Tibial nerve (tissue), 4 donors: ENCODE measurements at regions not wholly inside any gene's neighbourhood (a gene's known extent, or its start where the extent isn't known, plus 50 kb on each side); places are given as distances from the start of the nearest gene placed in this dataset.
"Not testable (repeated sequence)": the region's sequence is repeated elsewhere in the genome, so short reads cannot be mapped to it uniquely, and the experiment has no call there.

ENCODE experiments used
- DNase-seq, 2 donors: peaks; one replicate each; pipeline ENCODE4 v3.0.0-alpha.2; 2019; ENCODE audit warnings: low spot score in 2 of 2
- H3K27ac ChIP-seq, 4 donors: fragments of 200-600 bp; sonication (generic) in 3 of 4; one replicate each; pipeline ENCODE4 v1.5.1; 2017 to 2019; ENCODE audit warnings: mild to moderate bottlenecking in 1 of 4
- H3K27me3 ChIP-seq, 2 donors: fragments of 200-600 bp; sonication (generic) in 1 of 2; one replicate each; pipeline versions ENCODE4 v1.5.1 to v1.6.0; 2017 to 2019
- H3K36me3 ChIP-seq, 3 donors: fragments of 200-600 bp; sonication (generic); one replicate each; pipeline ENCODE4 v1.5.1; 2018 to 2019
- H3K4me1 ChIP-seq, 4 donors: fragments of 200-600 bp; sonication (generic) in 3 of 4; one replicate each; pipeline ENCODE4 v1.5.1; 2017 to 2019
- H3K4me3 ChIP-seq, 4 donors: fragments of 200-600 bp; sonication (generic) in 3 of 4; one replicate each; pipeline ENCODE4 v1.5.1; 2017 to 2019; ENCODE audit warnings: mild to moderate bottlenecking in 1 of 4, moderate library complexity in 1 of 4
- H3K9me3 ChIP-seq, 4 donors: fragments of 200-600 bp; sonication (generic) in 3 of 4; one replicate each; pipeline ENCODE4 v1.5.1; 2017 to 2019
- EP300 ChIP-seq, 2 donors: sonication (generic); formaldehyde crosslinking; IDR thresholded peaks; one replicate each; pipeline ENCODE4 v1.6.1; 2017; ENCODE audit warnings: antibody characterized with exemption in 2 of 2, mild to moderate bottlenecking in 1 of 2
- POLR2A ChIP-seq, 2 donors: fragments of 450-650 bp; IDR thresholded peaks; one replicate each; pipeline ENCODE4 v1.6.1; 2017; ENCODE audit warnings: antibody characterized with exemption in 2 of 2, mild to moderate bottlenecking in 2 of 2, moderate library complexity in 2 of 2
- WGBS, 2 donors: methylation state at CpG; one replicate each; pipeline ENCODE4 v1.1.5; 2018; 5-methylcytosine and 5-hydroxymethylcytosine counted together
- TF ChIP-seq, protein P1 (sequence below), 5 experiments: fragments of 200-600 bp in 3 of 5; fragments of 450-650 bp in 2 of 5; sonication (generic) in 3 of 5; IDR thresholded peaks; one replicate each; pipeline ENCODE4 v1.5.1; 2016 to 2019; ENCODE audit warnings: antibody characterized with exemption in 5 of 5, mild to moderate bottlenecking in 3 of 5, moderate library complexity in 2 of 5

- H3K27me3 ChIP-seq = no peaks in the 10 kb centered on the region
- H3K27ac ChIP-seq = no peak overlapping the region
- TF ChIP-seq POLR2A (IDR thresholded peaks at IDR 0.05) = no peak
- TF ChIP-seq, protein P1, sequence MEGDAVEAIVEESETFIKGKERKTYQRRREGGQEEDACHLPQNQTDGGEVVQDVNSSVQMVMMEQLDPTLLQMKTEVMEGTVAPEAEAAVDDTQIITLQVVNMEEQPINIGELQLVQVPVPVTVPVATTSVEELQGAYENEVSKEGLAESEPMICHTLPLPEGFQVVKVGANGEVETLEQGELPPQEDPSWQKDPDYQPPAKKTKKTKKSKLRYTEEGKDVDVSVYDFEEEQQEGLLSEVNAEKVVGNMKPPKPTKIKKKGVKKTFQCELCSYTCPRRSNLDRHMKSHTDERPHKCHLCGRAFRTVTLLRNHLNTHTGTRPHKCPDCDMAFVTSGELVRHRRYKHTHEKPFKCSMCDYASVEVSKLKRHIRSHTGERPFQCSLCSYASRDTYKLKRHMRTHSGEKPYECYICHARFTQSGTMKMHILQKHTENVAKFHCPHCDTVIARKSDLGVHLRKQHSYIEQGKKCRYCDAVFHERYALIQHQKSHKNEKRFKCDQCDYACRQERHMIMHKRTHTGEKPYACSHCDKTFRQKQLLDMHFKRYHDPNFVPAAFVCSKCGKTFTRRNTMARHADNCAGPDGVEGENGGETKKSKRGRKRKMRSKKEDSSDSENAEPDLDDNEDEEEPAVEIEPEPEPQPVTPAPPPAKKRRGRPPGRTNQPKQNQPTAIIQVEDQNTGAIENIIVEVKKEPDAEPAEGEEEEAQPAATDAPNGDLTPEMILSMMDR (IDR thresholded peaks at IDR 0.05) = peak; percentile 65 to 94 (median 87)
- no peak for TF ChIP-seq EP300 (IDR thresholded peaks at IDR 0.05)
- H3K36me3 ChIP-seq = no peaks in the 10 kb centered on the region
- 37 to 50% methylated on average over 12 of the region's 12 CpGs for WGBS, 2 donors
- peaks cover 0 to 7% (median 0%) of the 10 kb centered on the region in 4 donors for H3K4me1 ChIP-seq
- no peaks in the 10 kb centered on the region for H3K9me3 ChIP-seq
- DNase-seq = peak; percentile 25 to 75
- peak overlapping the region in 1 of 4 donors; percentile 11 for H3K4me3 ChIP-seq
Observed at GRCh38 chr9:764105-764524, 77.4 kb upstream of the DMRT1 start.

DNA sequence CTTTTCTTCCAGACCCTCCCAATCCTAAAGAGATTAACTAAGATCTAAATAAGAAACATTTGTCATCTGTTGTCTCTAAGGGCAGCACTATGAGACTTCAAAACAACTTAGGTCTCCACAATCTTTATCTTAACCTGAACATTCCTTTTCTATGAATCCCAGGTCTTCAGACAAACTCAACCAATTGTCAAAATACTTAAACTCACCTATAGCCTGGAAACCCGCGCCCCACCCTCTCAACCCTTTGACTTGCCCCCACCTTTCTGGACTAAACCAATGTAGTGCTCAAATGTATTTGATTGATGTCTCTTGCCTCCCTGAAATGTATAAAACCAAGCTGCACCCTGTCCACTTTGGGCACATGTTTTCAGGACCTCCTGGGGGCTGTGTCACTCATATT is 76.5 kb upstream of the DMRT1 start:
- no peaks in the 10 kb centered on the region for H3K27me3 ChIP-seq
- TF ChIP-seq, protein P1 (IDR thresholded peaks at IDR 0.05) = no peak
- TF ChIP-seq POLR2A (IDR thresholded peaks at IDR 0.05) = no peak
- no peak for TF ChIP-seq EP300 (IDR thresholded peaks at IDR 0.05)
- WGBS, 2 donors = 91 to 95% methylated on average over 2 of the region's 2 CpGs

DNA sequence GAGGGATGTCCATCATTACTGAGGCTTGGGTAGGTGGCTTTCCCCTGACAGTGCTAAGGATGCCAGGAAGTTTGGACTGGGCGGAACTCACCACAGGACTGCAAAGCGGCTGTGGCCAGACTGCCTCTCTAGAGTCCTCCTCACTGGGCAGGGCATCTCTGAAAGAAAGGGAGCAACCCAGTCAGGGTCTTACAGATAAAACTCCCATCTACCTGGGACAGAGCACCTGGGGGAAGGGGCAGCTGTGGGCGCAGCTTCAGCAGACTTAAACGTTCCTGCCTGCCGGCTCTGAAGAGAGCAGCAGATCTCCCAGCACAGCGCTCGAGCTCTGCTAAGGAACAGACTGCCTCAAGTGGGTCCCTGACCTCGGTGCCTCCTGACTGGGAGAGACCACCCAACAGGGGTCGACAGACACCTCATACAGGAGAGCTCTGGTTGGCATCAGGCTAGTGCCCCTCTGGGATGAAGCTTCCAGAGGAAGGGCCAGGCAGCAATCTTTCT is 74.4 kb upstream of the DMRT1 start:
- not testable (repeated sequence) for H3K27ac ChIP-seq, H3K27me3 ChIP-seq, H3K9me3 ChIP-seq, H3K4me3 ChIP-seq, H3K36me3 ChIP-seq, H3K4me1 ChIP-seq, DNase-seq
- 93 to 98% methylated on average over 7 to 8 of the region's 9 CpGs for WGBS, 2 donors

More for the DNA sequence above, 76.5 kb upstream of the DMRT1 start:
- no peak for DNase-seq
- no peak overlapping the region for H3K27ac ChIP-seq
- peaks cover 0 to 7% (median 0%) of the 10 kb centered on the region in 4 donors for H3K4me1 ChIP-seq
- no peak overlapping the region for H3K4me3 ChIP-seq
- no peaks in the 10 kb centered on the region for H3K36me3 ChIP-seq
- H3K9me3 ChIP-seq = no peaks in the 10 kb centered on the region

DNA sequence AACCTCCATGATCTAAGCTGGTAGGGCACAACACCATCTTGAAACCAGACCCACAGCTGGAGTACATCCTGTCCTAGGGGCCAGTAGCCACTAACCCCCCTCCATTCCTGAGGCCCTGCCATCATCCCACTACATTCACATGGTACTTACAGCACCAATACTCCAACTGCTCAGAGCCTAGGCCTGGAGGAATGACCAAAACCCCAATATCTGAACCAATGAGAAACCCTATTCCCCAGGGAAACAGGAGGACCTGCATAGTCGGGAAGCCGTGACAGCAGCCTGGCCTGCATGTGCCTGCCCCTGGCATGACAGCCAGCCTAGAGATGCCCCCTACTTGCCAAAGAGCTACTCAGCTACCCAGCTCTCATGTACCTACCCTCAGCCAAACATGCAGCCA is 65.4 kb upstream of the DMRT1 start:
- no peaks in the 10 kb centered on the region for H3K4me1 ChIP-seq
- no peak overlapping the region for H3K27ac ChIP-seq
- no peak for TF ChIP-seq EP300 (IDR thresholded peaks at IDR 0.05)
- no peak for TF ChIP-seq POLR2A (IDR thresholded peaks at IDR 0.05)
- TF ChIP-seq, protein P1 (IDR thresholded peaks at IDR 0.05) = no peak
- H3K27me3 ChIP-seq = no peaks in the 10 kb centered on the region
- WGBS, 2 donors = 67 to 93% methylated on average over 2 of the region's 2 CpGs
- DNase-seq = no peak
- H3K36me3 ChIP-seq = no peaks in the 10 kb centered on the region
- peaks cover 0 to 28% (median 3%) of the 10 kb centered on the region in 4 donors for H3K9me3 ChIP-seq
- H3K4me3 ChIP-seq = no peak overlapping the region

- no peak overlapping the region for H3K4me3 ChIP-seq
- DNase-seq = no peak
- TF ChIP-seq, protein P1 (IDR thresholded peaks at IDR 0.05) = no peak
- TF ChIP-seq EP300 (IDR thresholded peaks at IDR 0.05) (no peak), POLR2A (IDR thresholded peaks at IDR 0.05) (no peak)
Observed at GRCh38 chr9:777978-778377, 63.5 kb upstream of the DMRT1 start.

GRCh38 chr9:784202-784601 is 57.3 kb upstream of the DMRT1 start:
- H3K27me3 ChIP-seq = no peaks in the 10 kb centered on the region
- no peak overlapping the region for H3K27ac ChIP-seq
- no peak for TF ChIP-seq POLR2A (IDR thresholded peaks at IDR 0.05)
- no peak for TF ChIP-seq EP300 (IDR thresholded peaks at IDR 0.05)
- TF ChIP-seq, protein P1 (IDR thresholded peaks at IDR 0.05) = no peak
- H3K9me3 ChIP-seq = peaks cover 0 to 5% (median 0%) of the 10 kb centered on the region in 4 donors
- H3K36me3 ChIP-seq = no peaks in the 10 kb centered on the region
- DNase-seq = no peak
- no peak overlapping the region for H3K4me3 ChIP-seq
- no peaks in the 10 kb centered on the region for H3K4me1 ChIP-seq
- 33 to 35% methylated on average over 1 of the region's 1 CpG for WGBS, 2 donors

More at GRCh38 chr9:777978-778377, 63.5 kb upstream of the DMRT1 start:
- Histone ChIP-seq H3K9me3 (peaks cover 0 to 23% (median 3%) of the 10 kb centered on the region in 4 donors), H3K36me3 (no peaks in the 10 kb centered on the region), H3K27ac (no peak overlapping the region), H3K4me1 (no peaks in the 10 kb centered on the region), H3K27me3 (no peaks in the 10 kb centered on the region)
